GM18858 (cell line): ENCODE measurements at regions not wholly inside any gene's neighbourhood (a gene's known extent, or its start where the extent isn't known, plus 50 kb on each side); places are given as distances from the start of the nearest gene placed in this dataset.
"Not testable (repeated sequence)": the region's sequence is repeated elsewhere in the genome, so short reads cannot be mapped to it uniquely, and the experiment has no call there.

Experiments
- ATAC-seq: cut with Tn5 transposase; IDR thresholded peaks from one replicate; pipeline ENCODE4 v1.9.1; 2021; ENCODE audit not compliant: unreplicated experiment

DNA sequence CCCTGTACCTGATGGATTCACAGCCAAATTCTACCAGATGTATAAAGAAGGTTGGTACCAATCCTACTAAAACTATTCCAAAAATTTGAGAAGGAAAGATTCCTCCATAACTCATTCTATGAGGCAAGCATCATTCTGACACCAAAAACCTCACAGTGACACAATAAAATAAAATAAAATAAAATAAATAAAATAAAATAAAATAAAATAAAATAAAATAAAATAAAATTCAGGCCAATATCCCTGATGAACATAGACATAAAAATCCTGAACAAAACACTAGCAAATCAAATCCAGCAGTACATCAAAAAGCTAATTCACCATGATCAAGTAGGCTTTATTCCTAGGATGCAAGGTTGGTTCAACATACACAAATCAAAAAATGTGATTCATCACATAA, 108.1 kb downstream of the PROX1 start:
- not testable (repeated sequence) for ATAC-seq

DNA sequence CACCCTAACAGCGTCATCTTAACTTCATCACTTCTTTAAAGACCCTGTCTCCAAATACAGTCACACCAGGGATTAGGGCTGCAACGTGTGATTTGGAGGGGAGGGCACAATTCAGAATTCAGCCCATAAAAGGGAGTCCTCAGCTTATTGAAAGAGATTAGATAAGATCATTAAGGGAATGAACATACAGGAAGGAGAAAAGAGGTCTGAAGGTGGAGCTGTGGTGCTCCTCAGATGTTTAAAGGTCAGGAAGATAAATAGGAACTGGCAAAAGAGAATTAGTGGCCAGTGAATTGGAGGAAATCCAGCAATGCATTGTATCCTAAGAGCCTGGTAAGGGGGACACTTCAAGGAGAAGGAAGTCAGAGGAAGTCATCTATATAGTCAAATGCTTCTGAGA, 113.5 kb downstream of the PROX1 start:
- no peak for ATAC-seq

DNA sequence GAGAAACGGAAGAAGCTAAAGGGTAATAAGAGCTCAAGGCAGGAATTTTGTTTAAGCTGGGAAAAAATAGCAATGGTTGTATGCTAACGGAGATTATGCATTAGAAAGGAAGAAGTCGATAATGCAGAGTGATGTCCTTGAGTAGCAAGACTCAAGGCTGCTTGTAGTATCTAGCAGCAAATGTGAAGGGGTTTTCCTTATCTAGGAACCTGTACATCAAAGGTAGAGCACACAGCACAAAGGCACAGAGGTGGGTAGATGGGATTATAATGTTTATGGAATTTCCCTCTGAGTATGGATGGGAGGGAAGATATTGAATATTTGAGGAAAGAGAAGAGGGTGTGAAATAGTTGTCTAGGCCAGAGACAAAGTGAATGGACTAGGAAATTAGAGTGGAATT, 114.1 kb downstream of the PROX1 start:
- no peak for ATAC-seq

DNA sequence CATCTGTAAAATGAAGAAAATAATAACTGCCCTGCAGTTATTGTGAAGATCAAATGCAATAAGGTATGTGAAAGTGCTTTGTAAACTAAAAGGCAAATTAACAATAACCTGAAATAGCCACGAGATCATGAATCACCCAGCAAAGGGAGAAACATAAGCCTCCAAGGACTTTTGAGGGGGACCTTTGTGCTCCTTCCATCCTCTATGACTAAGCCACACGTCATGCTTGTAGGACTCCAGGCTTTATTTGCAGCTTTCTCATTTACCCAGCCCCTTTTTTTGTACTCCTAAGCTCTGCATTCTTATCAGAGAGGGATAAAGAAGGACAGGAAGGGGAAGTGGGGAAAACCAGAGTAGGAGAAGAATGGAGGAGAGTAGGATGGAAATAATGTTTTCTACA, 115.1 kb downstream of the PROX1 start:
- ATAC-seq = no peak

DNA sequence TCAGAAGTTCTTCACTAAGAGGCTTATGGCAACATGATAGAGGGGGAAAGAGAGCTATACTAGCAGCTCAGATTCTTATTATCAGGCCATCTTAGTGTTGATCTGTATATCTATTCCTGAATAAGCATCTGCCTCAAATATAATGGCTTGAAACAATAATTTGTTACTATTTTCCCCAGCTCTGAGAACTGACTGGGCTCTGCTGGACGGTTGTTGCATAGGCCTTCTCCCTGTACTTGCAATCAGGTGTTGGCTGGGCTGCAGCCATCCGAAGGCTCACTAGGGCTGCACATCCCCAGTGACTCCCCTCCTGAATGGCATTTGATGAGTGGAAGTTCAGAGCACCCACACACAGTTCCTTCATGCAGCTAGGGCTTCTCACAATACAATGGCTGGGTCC, 116.0 kb downstream of the PROX1 start:
- no peak for ATAC-seq

DNA sequence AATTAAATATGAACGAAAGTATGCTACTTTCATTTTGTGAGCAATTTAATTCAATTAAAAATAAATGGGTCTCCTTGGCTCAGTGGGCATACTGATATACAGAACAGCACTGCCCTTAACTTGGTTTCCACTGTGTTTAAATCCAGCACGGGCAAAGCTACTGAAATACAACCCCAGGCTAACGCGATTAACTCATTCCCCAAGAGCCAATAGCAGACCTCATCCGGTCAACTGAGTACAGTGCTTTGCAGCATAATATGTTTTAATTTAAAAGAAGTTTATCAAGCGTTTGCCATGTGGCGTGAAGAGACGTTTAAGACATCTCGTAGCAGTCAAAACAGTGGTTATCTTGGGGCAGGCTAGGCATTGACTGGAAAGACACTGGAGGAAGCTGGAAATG, 118.6 kb downstream of the PROX1 start:
- ATAC-seq = no peak

DNA sequence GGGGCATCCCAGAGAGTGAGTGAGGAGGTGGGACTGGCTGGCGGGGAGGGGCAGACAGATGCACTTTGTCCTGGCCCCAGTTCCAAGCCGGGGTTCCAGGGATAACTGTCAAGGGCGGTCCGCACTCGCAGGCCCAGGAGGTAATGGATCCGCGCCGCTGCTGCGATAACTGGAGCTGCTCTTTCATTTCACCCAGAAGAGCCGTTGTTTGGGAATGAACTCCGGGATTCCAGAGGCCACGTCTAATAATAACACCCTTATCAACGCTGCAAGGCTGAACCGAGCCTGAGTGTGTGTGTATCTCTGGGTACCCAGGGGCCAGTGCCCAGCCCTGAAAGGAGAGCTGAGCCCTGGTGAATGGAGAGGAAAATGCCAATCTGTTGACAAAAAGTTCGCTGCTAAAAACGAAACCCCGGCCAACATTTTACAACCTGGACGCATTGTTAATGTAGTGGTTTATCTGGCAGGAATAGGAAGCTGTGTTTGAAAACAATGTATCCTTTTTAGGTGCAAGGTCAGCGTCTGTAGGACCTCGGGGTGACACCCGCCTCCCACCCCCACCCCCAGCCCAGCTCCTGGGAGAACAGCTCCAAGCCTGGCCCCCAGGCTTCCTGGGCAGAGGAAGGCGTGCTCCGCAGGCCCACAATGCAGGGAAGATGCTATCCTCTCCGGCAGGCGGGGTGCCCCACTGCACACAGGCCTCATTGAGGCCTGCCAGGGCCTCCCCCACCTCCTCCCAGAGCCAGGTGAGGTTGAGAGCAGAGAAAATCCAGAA, 119.7 kb downstream of the PROX1 start:
- no peak for ATAC-seq

DNA sequence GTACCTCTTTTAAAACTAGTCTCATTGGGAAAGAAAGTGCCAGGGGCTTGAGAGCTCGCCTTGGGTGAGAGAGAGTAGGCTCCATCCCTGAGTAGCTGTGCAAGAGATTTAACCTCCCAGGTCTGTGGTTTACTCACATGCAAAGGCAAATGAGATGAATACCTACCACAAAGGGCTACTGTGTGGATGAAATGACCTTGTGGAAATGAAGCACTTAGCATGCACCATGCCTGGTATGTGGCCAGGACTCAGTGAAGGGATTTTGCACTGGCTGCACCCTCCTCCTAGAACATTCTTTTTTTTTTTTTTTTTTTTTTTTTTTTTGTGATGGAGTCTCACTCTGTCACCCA, 120.3 kb downstream of the PROX1 start:
- ATAC-seq = no peak

DNA sequence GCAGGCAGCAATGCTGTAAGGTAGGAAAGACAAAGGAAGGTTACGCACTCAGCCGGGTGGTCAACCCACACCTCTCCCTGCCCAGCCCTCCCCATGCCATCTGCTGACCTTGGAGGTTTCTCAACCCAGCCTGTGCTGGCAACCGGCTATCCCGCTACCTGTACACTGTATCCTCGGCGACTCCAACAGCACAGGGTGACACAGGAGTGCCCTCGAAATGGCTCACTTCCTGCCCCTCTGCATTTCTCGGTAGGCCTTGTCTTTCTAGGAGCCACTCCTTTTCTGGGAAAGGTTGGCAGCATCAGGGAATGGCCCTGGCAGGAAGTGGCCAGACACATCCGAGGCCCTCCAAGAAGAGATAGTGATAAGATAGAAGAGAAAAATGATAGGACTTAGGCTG, 124.0 kb downstream of the PROX1 start:
- ATAC-seq = no peak

DNA sequence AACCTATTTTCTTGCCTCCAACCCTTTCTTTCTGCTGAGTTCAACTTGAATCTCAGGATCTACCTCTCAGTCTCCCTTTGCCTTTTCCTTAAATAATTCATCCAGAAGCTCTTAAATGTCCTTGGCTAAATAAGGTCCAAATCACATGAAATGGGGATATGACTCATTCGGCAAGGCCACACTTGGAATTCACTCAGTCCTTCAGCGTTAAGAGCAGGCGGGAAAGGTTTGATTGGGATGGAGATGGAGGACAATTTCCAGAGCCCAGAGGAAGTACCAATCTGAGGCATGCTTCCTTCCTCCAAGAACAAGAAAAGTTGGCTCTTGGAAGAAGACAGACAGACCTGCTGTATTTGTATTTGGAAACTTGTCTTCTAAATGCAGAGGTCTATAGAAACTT, 128.5 kb downstream of the PROX1 start:
- no peak for ATAC-seq

DNA sequence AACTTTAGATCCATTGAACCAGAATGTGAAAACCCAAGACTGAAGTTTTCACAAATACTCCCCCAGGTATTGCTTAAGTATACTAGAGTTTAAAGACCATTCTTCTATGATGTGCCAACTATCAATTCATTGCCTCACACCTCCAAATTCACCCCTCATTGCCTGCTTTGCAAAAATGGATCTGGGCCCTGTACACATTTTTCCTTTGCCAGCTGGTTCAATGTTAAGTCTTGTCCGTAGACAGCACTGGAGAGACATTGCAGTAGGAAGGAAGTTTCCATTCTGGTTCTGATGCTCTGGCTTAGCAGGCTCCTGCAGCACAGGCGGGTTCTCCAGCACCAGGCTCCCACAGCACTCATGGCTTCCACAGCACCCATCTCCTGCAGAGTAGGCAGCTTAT, 130.0 kb downstream of the PROX1 start:
- no peak for ATAC-seq

DNA sequence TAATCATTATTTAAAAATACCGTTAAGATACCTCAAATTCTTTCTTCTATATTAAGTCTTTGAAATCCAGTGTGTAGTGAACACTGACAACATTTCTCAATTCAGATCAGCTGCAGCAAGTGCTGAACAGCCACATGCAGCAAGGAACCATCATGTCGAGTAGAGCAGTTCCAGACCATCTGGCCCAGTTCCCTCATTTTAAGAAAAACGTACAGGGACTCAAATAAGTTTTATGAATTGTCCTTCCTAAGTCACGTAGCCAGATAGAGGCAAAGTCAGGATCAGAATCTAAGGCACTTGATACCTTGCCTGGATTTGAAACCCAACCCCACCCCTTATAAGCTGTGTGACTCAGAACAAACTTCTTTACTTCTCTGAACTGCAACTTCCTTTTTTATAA, 132.4 kb downstream of the PROX1 start:
- no peak for ATAC-seq

DNA sequence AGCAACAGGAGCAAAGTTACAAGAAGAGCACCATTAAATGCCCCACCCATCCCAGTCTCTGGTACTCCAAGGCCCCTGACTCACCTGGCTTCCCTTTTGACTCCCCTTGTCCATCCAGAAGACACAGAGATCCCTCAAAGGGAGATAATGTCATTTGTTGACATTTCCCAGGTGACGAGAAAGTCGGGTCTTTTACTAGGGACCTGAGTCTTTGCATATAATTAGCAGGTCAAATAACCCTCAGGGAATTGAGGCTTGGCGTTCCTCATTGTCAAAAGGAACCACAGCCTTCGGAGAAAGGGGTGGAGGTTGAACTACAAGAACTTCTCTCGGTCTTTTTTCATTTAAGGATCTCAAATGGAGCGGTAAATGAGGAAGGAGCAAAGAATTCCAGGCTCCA, 133.2 kb downstream of the PROX1 start:
- no peak for ATAC-seq

DNA sequence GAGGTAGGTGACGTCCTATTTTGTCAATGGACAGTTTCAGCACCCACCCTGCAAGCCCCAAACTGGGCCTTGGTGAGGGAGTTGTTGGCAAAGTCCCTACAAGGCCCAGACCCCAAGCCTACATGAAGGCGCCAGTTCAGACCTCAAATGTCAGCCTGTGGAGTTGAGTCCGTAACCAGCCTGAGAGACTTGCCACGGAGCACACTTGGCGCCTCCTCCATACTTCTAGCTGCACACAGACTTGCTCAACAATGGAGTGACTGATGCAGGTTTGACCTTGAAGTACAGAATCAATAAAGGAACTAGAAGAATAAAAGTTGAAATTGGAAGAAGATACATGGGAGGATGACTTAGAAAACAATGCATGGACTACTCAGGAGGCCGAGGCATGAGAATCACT, 134.3 kb downstream of the PROX1 start:
- no peak for ATAC-seq

DNA sequence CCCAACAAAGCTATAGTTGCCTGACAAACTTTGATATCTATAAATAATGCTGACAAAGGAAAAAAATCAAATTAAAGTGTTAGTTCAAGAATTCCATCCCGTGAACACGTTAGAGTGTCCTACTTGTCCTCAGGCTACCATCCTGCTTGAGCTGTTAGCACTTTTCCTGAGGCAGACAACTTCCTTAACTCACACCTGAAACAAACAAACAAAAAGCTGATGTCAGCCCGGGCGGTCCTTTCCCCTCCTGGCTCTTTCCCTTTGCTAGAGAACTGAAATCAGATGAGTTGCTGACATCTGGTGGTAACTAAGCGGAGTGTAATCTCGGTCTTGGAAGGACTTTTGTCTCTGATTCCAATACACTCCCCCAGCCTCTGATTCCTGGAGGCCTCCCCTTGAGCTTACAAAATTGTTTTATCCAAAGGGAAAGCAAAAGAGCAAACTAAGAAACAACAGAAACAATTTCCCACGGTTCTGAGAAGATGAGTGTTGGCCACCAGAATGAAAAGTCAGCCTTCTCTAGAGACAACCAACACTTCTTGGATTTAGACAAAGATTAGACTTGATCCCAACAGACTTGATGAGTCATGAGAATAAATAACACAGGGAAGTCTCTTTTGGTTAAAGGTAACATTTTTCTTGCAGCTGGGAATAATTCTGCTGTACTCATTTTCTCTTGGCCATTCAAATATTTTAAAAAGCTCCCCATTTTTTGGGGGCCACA, 135.4 kb downstream of the PROX1 start:
- peak; percentile 63 for ATAC-seq

DNA sequence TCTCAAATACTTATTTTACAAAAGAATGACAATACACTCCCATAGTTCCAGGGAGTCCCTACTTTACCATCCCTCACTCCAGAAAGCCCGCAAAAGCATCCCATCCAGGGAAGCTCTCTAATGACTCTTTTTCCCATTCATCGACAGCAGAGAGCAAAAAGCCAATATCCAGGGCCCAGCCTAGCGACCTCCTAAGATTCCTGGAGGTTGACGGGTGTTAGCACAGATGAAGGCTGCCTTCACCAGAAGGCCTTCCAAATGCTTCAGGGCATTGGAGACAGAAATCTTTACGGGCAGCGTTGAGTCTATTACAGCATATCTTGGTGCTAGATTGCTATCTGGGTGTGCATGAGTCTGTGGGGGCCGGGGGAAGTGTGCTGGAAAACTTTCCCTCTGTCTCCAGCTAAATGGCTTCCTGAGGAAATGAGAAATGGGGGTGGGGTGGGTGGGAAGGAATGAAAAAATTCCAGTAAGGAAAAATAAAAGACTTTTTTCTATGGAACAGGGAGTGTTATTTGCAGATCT, 136.6 kb downstream of the PROX1 start:
- no peak for ATAC-seq

DNA sequence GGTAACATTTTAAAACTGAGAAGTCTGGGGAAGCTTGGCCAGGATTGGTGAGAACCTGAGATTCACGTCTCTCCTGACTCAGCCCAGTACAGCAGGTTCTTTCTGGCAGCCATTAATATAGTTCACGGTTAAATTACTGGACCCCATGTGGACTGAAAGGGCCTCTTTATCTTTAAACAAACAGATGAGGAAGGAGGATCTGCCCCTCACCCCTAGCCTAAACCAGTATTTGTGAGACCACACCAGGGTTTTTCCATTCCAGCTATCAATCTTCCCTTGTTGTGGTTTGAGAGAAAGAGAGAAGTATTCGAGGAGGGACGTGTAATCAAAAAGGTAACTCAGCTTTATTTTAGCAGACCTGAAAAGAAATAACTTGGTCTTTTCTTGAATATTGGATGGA, 137.1 kb downstream of the PROX1 start:
- ATAC-seq = no peak

DNA sequence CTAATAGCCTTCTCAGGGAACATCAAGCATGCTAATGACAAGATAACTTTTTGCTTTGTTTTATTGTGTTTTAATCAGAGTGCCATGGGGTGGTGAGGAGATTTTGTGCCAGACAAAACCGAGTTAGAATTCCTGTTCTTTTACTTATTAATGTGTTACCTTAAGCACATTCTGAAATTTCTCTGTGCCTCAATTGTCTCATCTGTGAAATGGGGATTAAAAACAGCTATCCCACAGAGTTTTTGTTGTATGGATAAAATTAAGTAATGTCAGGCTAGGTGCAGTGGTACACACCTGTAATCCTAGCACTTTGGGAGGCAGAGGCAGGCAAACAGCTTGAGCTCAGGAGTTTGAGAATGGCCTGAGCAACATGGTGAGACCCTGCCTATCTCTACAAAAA, 138.0 kb downstream of the PROX1 start:
- ATAC-seq = no peak

DNA sequence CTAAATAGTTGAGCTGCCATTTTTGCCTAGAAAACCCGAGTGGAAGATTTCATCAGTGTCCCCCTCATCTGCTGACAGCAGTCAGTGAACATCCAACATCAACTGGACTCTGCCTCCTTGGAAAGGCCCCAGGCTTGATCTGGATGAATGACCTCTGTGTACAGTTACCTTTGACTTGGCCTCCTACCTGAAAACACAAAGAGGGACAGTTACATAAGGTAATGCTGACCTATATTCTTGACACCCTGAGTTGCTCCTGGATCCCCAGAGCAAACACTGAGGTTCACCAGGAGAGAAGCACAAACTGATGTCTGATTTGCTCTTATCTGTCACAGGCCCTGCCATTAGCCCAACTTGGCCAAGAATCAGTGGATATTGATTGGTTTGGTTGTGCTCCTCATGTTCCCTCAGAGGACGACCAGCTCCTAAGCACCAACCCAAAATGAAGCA, 138.9 kb downstream of the PROX1 start:
- ATAC-seq = no peak

DNA sequence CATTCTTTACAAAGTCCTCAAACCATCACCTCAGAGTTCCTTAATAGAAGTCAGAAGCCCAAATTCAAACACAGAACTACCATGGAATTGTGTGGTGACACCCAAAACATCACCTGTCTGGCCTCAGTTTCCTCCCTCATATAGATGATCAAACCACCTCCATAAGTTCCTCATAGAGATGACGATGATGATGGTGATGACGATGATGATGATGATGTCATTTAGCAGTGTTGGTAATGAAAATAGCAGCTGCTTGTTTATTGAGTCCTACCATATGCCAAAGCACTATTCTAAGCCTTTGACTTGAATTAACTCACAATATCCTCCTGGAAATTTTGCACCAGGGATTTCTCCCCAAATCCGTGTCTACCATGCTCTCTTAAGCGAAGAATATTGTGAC, 139.9 kb downstream of the PROX1 start:
- no peak for ATAC-seq

DNA sequence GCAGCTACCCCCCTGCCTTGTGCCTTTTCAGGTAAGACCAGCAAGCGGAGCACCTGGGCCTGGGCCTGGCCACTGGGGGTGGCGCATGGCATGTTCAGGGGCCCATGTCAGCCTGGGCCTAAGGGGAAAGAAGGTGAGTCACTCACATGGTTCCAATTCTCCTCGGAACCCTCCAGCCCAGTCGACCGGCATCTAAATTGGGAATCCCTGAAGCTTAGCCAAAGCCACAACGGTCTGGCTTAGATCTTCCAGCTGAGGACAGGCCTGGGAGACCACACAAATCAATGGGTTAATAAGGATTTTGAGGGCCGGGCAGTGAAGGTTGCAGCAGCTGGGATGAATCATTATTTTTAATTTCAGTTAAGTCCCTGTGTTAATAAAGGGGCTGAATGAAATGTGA, 145.1 kb upstream of the SMYD2 start:
- no peak for ATAC-seq

DNA sequence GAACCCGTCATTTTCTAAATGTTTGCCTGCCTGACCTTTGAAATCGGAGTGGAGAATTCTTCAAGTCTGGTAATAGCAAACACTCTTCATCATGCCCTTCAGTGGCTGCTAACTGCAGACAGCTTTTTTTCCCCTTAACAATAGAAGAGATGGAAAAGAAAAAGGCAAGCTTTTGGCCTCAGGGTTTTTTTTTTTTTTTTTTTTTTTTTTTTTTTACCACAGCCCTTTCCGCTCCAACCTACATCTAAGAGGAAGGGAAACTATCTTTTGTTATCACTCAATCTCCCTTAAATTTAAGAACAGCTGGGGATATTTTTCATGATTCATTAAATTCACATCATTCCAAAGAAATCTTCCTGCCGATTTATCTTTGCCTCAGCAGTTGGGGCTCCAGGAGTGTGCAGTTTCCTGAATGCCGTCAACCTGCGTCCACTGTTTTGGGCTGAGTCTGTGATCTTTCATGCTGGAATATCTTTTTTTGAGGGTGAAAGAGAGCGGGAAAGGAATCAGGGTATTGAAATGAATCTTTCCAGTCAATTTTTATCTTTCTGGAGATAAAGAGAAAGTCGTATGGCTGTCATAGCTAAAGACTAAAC, 144.5 kb upstream of the SMYD2 start:
- ATAC-seq = no peak
